GM18951 (cell line): ENCODE measurements at regions not wholly inside any gene's neighbourhood (a gene's known extent, or its start where the extent isn't known, plus 50 kb on each side); places are given as distances from the start of the nearest gene placed in this dataset.
"Not testable (repeated sequence)": the region's sequence is repeated elsewhere in the genome, so short reads cannot be mapped to it uniquely, and the experiment has no call there.

ENCODE experiments used
- POLR2A ChIP-seq: IDR thresholded peaks from 4 replicates; pipeline ENCODE4 v1.6.1; 2011; ENCODE audit warnings: mild to moderate bottlenecking; ENCODE audit not compliant: insufficient read length, insufficient read depth; ENCODE audit errors: extremely low read depth
- in situ Hi-C: fragments of 300-500 bp; cut with MboI; formaldehyde crosslinking; loops from one replicate; pipeline ENCODE4 v1.12.0; 2022; ENCODE audit warnings: low sequenced_read_pairs, mixed read lengths, inconsistent platforms; ENCODE audit not compliant: unreplicated experiment

DNA sequence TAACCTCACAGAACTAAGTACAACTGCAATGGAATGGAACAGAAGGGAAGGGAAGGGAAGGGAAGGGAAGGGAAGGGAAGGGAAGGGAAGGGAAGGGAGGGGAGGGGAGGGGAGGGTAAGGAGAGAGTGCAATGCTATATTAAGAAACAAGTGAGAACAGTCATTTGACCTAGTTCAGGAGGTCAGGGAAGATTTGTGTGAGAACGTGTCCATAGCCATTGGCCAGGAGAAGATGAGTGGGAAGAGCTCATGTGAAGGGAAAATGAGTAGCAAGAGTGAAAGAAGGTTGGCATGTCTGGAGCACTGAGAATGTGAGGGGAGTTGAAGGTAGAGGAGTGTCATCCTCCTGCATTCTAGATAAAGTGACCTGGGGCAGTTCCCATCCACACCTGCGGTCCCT lies 481.6 kb downstream of the IRS1 start:
- no peak for TF ChIP-seq POLR2A
- in situ Hi-C loops: no loop called here

GRCh38 chr2:226313060-226313459 lies 486.6 kb downstream of the IRS1 start:
- in situ Hi-C loops: no loop called here
- TF ChIP-seq POLR2A: no peak

DNA sequence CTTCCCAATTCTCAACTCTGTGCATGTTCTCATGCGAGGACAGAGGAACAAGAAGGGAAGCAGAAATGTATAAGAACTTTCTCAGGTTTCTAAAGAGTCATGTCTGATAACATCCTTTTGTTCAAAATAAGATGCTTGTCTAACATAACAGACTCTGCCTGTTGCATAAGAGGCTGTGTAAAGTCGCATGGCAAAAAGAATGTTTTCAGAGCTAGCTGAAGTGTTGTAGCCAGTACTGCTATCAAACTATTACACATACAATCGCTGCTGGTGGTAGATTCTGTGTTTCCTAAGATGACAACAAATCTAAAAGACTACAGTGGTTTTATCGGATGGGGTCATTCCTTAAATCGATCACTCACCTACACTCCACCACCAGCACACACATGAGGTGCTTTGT lies 487.5 kb downstream of the IRS1 start:
- TF ChIP-seq POLR2A: no peak
- in situ Hi-C loops: no loop called here

DNA sequence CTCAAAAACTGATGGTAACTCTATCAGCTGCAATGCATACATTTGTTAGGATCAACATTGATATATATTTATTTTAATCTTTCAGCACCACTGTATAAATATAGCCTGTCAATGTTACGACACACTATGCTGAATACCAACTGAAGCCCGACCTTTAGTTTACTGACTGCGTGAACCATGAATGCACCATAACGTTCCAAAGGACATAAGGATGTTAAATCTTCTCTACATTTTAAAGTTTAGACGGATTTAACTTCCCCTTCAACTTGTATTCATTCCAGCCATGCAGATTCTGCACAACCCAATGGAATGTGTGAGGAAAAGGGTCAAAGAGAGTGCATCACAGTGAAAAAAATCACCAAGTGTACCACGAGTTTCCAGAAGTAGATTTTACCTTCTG lies 489.5 kb downstream of the IRS1 start:
- in situ Hi-C loops: no loop called here
- TF ChIP-seq POLR2A: no peak

DNA sequence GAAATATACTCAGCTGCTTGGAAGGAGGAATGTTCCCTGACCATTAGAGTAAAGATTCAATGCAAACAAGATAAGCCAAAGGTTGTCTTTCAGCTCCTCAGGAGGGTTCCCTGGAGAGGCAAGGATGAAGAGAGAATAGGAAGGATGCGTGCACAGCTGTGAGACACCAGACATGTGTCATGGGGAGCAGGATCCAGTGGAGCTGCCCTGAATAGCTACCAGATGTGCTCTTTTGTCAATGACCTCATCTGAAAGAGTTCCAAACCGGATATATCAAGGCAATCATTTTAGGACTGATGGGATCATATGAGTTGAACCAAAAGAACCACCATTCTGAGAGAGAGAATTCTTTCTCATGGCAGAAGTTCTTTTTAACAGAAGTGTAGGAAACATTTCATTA lies 490.6 kb downstream of the IRS1 start:
- no peak for TF ChIP-seq POLR2A
- in situ Hi-C loops: no loop called here

GRCh38 chr2:226308323-226308680 lies 491.3 kb downstream of the IRS1 start:
- in situ Hi-C loops: no loop called here
- no peak for TF ChIP-seq POLR2A

- in situ Hi-C loops: no loop called here
- no peak for TF ChIP-seq POLR2A
Observed at GRCh38 chr2:226307487-226308322, 491.9 kb downstream of the IRS1 start.

GRCh38 chr2:226306969-226307368 lies 492.7 kb downstream of the IRS1 start:
- in situ Hi-C loops: no loop called here
- no peak for TF ChIP-seq POLR2A

GRCh38 chr2:226304308-226304707 lies 495.3 kb downstream of the IRS1 start:
- TF ChIP-seq POLR2A: no peak

GRCh38 chr2:226303707-226304106 lies 495.9 kb downstream of the IRS1 start:
- TF ChIP-seq POLR2A: no peak

More at GRCh38 chr2:226304308-226304707, 495.3 kb downstream of the IRS1 start:
- in situ Hi-C loops: no loop called here

GRCh38 chr2:226300196-226300886 lies 499.3 kb downstream of the IRS1 start:
- TF ChIP-seq POLR2A: no peak
- in situ Hi-C loops: no loop called here

More at GRCh38 chr2:226303707-226304106, 495.9 kb downstream of the IRS1 start:
- in situ Hi-C loops: no loop called here

DNA sequence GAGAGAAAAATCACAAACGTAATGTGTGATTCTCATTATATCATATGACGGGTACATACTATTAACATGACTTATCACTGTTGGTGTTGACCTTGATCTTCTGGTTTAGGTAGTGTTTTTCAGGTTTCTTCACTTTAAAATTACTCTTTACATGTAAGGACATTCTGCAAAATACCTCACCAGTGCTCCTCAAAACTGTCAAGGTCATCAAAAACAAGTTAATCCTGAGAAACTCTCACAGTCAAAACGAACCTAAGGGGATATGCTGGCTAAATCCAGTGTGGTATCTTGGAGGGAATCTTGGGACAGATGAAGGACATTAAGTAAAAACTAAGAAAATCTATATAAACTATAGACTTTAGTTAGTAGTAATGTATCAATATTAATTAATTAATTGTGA lies 499.8 kb downstream of the IRS1 start:
- no peak for TF ChIP-seq POLR2A

GRCh38 chr2:226295681-226296080 lies 503.9 kb downstream of the IRS1 start:
- in situ Hi-C loops: no loop called here
- TF ChIP-seq POLR2A: no peak

More for the DNA sequence above, 499.8 kb downstream of the IRS1 start:
- in situ Hi-C loops: no loop called here

- TF ChIP-seq POLR2A: no peak
- in situ Hi-C loops: no loop called here
Observed at GRCh38 chr2:226295123-226295522, 504.5 kb downstream of the IRS1 start.

- in situ Hi-C loops: not testable (repeated sequence)
Observed at GRCh38 chr2:226291281-226291680, 508.3 kb downstream of the IRS1 start.
